ENCODE measurements at regions not wholly inside any gene's neighbourhood (a gene's known extent, or its start where the extent isn't known, plus 50 kb on each side); places are given as distances from the start of the nearest gene placed in this dataset.

DNA sequence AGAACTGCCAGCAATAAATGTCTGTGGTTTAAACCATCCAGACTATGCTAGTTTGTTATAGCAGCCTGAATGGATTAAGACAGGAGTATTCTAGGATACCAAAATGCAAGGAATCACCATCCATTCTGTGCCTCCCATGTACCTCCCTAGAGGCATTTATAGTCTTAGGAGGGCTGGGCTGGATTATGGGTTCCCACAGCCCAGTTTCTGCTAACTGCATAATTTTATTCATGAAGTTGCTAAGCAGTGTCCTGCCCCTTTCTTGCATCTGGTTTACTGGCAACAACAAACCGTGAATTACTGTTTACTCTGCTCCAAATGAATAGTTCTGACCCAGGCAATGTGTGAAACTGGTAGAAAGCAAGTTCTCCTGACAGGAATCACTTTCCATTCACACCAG lies 67.1 kb upstream of the PRKX start:
- Histone ChIP-seq H3K4me2 (ENCODE audit: low read length) (no peak overlapping the region), H3K4me1 (ENCODE audit: control insufficient read depth, low read length) (no peaks in the 10 kb centered on the region), H3F3A (ENCODE audit: control insufficient read depth, insufficient read depth) (no peaks in the 10 kb centered on the region), H3K9me2 (replicated peaks; ENCODE audit: control insufficient read depth, low read length) (no peaks in the 10 kb centered on the region), H3K27ac (ENCODE audit: low read depth, low read length) (no peak overlapping the region), H3K79me2 (ENCODE audit: control insufficient read depth, low read length) (no peaks in the 10 kb centered on the region), H3K27me3 (ENCODE audit: control insufficient read depth, low read length) (no peaks in the 10 kb centered on the region), H3K36me3 (ENCODE audit: control insufficient read depth, low read length) (no peaks in the 10 kb centered on the region), H3K9me3 (ENCODE audit: control insufficient read depth, insufficient read depth, low read length) (no peaks in the 10 kb centered on the region), H3K4me3 (ENCODE audit: low read length) (no peak overlapping the region), H4K20me1 (ENCODE audit: control insufficient read depth, insufficient read depth, low read depth, low read length) (no peaks in the 10 kb centered on the region)
- TF ChIP-seq, protein P1, sequence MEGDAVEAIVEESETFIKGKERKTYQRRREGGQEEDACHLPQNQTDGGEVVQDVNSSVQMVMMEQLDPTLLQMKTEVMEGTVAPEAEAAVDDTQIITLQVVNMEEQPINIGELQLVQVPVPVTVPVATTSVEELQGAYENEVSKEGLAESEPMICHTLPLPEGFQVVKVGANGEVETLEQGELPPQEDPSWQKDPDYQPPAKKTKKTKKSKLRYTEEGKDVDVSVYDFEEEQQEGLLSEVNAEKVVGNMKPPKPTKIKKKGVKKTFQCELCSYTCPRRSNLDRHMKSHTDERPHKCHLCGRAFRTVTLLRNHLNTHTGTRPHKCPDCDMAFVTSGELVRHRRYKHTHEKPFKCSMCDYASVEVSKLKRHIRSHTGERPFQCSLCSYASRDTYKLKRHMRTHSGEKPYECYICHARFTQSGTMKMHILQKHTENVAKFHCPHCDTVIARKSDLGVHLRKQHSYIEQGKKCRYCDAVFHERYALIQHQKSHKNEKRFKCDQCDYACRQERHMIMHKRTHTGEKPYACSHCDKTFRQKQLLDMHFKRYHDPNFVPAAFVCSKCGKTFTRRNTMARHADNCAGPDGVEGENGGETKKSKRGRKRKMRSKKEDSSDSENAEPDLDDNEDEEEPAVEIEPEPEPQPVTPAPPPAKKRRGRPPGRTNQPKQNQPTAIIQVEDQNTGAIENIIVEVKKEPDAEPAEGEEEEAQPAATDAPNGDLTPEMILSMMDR (IDR thresholded peaks at IDR 0.05; ENCODE audit: low read depth, low read length, poor library complexity, severe bottlenecking), result no peak
- TF ChIP-seq EZH2phosphoT487 (IDR thresholded peaks at IDR 0.05; ENCODE audit: borderline replicate concordance, low read length), result no peak

GRCh38 chrX:3779546-3779945 lies 66.1 kb upstream of the PRKX start:
- Histone ChIP-seq H4K20me1 (ENCODE audit: control insufficient read depth, insufficient read depth, low read depth, low read length) (no peaks in the 10 kb centered on the region), H3K9me3 (ENCODE audit: control insufficient read depth, insufficient read depth, low read length) (no peaks in the 10 kb centered on the region), H3K27me3 (ENCODE audit: control insufficient read depth, low read length) (no peaks in the 10 kb centered on the region), H3K4me3 (ENCODE audit: low read length) (no peak overlapping the region), H3K4me1 (ENCODE audit: control insufficient read depth, low read length) (no peaks in the 10 kb centered on the region), H3F3A (ENCODE audit: control insufficient read depth, insufficient read depth) (no peaks in the 10 kb centered on the region), H3K4me2 (ENCODE audit: low read length) (no peak overlapping the region), H3K79me2 (ENCODE audit: control insufficient read depth, low read length) (no peaks in the 10 kb centered on the region), H3K9me2 (replicated peaks; ENCODE audit: control insufficient read depth, low read length) (no peaks in the 10 kb centered on the region), H3K27ac (ENCODE audit: low read depth, low read length) (no peak overlapping the region), H3K36me3 (ENCODE audit: control insufficient read depth, low read length) (no peaks in the 10 kb centered on the region)
- TF ChIP-seq, protein P1 (IDR thresholded peaks at IDR 0.05; ENCODE audit: low read depth, low read length, poor library complexity, severe bottlenecking), result no peak
- no peak for TF ChIP-seq EZH2phosphoT487 (IDR thresholded peaks at IDR 0.05; ENCODE audit: borderline replicate concordance, low read length)

DNA sequence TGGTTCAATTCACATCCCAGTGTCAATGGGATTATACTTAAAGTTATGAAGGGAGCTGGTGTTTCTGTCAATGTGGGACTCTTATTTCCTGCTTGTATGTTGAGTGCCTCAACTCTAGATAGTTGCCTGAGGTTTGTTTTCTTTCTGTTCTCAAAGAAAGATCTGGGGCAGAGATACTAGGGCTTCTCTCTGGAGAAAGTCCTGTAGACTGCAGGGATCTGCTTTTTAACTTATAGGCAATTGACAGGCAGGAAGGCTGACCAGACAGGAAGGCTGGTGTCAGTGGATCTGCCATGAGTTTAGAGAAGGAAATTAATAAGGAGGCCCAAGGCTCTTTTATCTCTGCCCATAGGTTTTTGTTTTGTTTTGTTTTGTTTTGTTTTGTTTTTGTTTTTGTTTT lies 64.0 kb upstream of the PRKX start:
- Histone ChIP-seq H3K4me2 (ENCODE audit: low read length) (no peak overlapping the region), H3K9me2 (replicated peaks; ENCODE audit: control insufficient read depth, low read length) (no peaks in the 10 kb centered on the region), H3K27me3 (ENCODE audit: control insufficient read depth, low read length) (no peaks in the 10 kb centered on the region), H4K20me1 (ENCODE audit: control insufficient read depth, insufficient read depth, low read depth, low read length) (no peaks in the 10 kb centered on the region), H3K4me1 (ENCODE audit: control insufficient read depth, low read length) (no peaks in the 10 kb centered on the region), H3F3A (ENCODE audit: control insufficient read depth, insufficient read depth) (no peaks in the 10 kb centered on the region), H3K4me3 (ENCODE audit: low read length) (no peak overlapping the region), H3K36me3 (ENCODE audit: control insufficient read depth, low read length) (no peaks in the 10 kb centered on the region), H3K27ac (ENCODE audit: low read depth, low read length) (no peak overlapping the region), H3K9me3 (ENCODE audit: control insufficient read depth, insufficient read depth, low read length) (no peaks in the 10 kb centered on the region), H3K79me2 (ENCODE audit: control insufficient read depth, low read length) (no peaks in the 10 kb centered on the region)
- TF ChIP-seq, protein P1 (IDR thresholded peaks at IDR 0.05; ENCODE audit: low read depth, low read length, poor library complexity, severe bottlenecking), result no peak
- no peak for TF ChIP-seq EZH2phosphoT487 (IDR thresholded peaks at IDR 0.05; ENCODE audit: borderline replicate concordance, low read length)

GRCh38 chrX:3771766-3772165 lies 58.3 kb upstream of the PRKX start:
- Histone ChIP-seq H3K79me2 (ENCODE audit: control insufficient read depth, low read length) (no peaks in the 10 kb centered on the region), H3K4me3 (ENCODE audit: low read length) (no peak overlapping the region), H3K36me3 (ENCODE audit: control insufficient read depth, low read length) (no peaks in the 10 kb centered on the region), H3K4me1 (ENCODE audit: control insufficient read depth, low read length) (no peaks in the 10 kb centered on the region), H3K9me2 (replicated peaks; ENCODE audit: control insufficient read depth, low read length) (no peaks in the 10 kb centered on the region), H3K9me3 (ENCODE audit: control insufficient read depth, insufficient read depth, low read length) (no peaks in the 10 kb centered on the region), H3K27ac (ENCODE audit: low read depth, low read length) (no peak overlapping the region), H4K20me1 (ENCODE audit: control insufficient read depth, insufficient read depth, low read depth, low read length) (no peaks in the 10 kb centered on the region), H3K4me2 (ENCODE audit: low read length) (no peak overlapping the region), H3K27me3 (ENCODE audit: control insufficient read depth, low read length) (no peaks in the 10 kb centered on the region), H3F3A (ENCODE audit: control insufficient read depth, insufficient read depth) (no peaks in the 10 kb centered on the region)
- no peak for TF ChIP-seq EZH2phosphoT487 (IDR thresholded peaks at IDR 0.05; ENCODE audit: borderline replicate concordance, low read length)
- TF ChIP-seq, protein P1 (IDR thresholded peaks at IDR 0.05; ENCODE audit: low read depth, low read length, poor library complexity, severe bottlenecking), result no peak

All from DOHH2 (cell line).